Breast epithelium (tissue), 4 donors: ENCODE measurements at regions not wholly inside any gene's neighbourhood (a gene's known extent, or its start where the extent isn't known, plus 50 kb on each side); places are given as distances from the start of the nearest gene placed in this dataset.
A peak's percentile ranks its signal among the peaks of the same experiment; 100 is the strongest.

Source experiments
- DNase-seq, 2 donors: peaks; one replicate each; pipeline ENCODE4 v3.0.0-alpha.2; 2019; ENCODE audit warnings: low spot score in 2 of 2
- H3K27ac ChIP-seq, 2 donors: fragments of 200-600 bp; sonication (generic) in 1 of 2; one replicate each; pipeline ENCODE4 v1.5.1; 2016 to 2019; ENCODE audit warnings: mild to moderate bottlenecking in 1 of 2
- H3K27me3 ChIP-seq, 2 donors: fragments of 200-600 bp; sonication (generic) in 1 of 2; one replicate each; pipeline versions ENCODE4 v1.5.1 to v1.6.0; 2017 to 2019; ENCODE audit warnings: control low read depth in 1 of 2, mild to moderate bottlenecking in 1 of 2
- H3K36me3 ChIP-seq: fragments of 200-600 bp; one replicate; pipeline ENCODE4 v1.5.1; 2019
- H3K4me1 ChIP-seq, 2 donors: fragments of 200-600 bp; sonication (generic); one replicate each; pipeline ENCODE4 v1.5.1; 2016 to 2019; ENCODE audit warnings: control low read depth in 1 of 2
- H3K4me3 ChIP-seq, 3 donors: fragments of 200-600 bp; sonication (generic); 1 replicate in 2 of 3; 2 replicates in 1 of 3; pipeline ENCODE4 v1.5.1; 2016 to 2019; ENCODE audit warnings: mild to moderate bottlenecking in 3 of 3, moderate library complexity in 2 of 3
- H3K9me3 ChIP-seq, 2 donors: fragments of 200-600 bp; sonication (generic) in 1 of 2; one replicate each; pipeline ENCODE4 v1.5.1; 2016 to 2019; ENCODE audit warnings: control low read depth in 1 of 2
- CTCF ChIP-seq, 3 donors: fragments of 450-650 bp; IDR thresholded peaks; one replicate each; pipeline ENCODE4 v1.5.1; 2016 to 2017; ENCODE audit warnings: antibody characterized with exemption in 3 of 3, mild to moderate bottlenecking in 3 of 3, moderate library complexity in 3 of 3
- POLR2A ChIP-seq: fragments of 450-650 bp; IDR thresholded peaks from one replicate; pipeline ENCODE4 v1.6.1; 2016; ENCODE audit warnings: antibody characterized with exemption, mild to moderate bottlenecking, moderate library complexity
- POLR2AphosphoS5 ChIP-seq, 3 donors: sonication (generic); formaldehyde crosslinking; IDR thresholded peaks; one replicate each; pipeline ENCODE4 v1.6.1; 2017; ENCODE audit warnings: antibody characterized with exemption in 3 of 3
- intact Hi-C: fragments of 100-400 bp; cut with DNase I; formaldehyde crosslinking; loops from one replicate; pipeline ENCODE4 v1.15.1; 2023; ENCODE audit warnings: low total_unique reads

DNA sequence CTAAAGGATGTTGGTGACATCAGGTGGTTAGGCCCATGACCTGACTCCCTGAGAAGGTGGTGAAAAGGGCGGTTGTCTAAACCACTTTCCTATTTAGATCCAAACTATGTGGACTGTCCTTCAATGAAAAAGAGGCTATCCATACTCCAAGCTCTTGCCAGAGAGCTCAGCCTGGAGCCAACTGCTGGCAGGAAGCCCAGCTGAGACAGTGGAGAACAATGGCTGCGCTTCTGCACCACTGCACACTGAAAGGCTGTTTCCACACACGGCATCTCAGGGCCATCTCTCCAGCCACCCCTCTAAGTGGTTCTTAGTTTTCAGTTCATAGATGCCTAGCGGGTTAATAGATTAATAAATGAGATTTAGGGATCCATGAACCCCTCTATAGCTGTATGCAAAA, 488.8 kb upstream of the ZMIZ1 start:
- TF ChIP-seq POLR2AphosphoS5 (IDR thresholded peaks at IDR 0.05) (no peak), CTCF (IDR thresholded peaks at IDR 0.05) (no peak), POLR2A (no peak)
- Histone ChIP-seq H3K27me3 (no peaks in the 10 kb centered on the region), H3K4me1 (no peaks in the 10 kb centered on the region), H3K4me3 (no peak overlapping the region), H3K9me3 (no peaks in the 10 kb centered on the region), H3K36me3 (no peaks in the 10 kb centered on the region), H3K27ac (peak overlapping the region in 1 of 2 donors; percentile 43)
- DNase-seq: peak; percentile 63 to 68
- intact Hi-C loops: no loop called here

DNA sequence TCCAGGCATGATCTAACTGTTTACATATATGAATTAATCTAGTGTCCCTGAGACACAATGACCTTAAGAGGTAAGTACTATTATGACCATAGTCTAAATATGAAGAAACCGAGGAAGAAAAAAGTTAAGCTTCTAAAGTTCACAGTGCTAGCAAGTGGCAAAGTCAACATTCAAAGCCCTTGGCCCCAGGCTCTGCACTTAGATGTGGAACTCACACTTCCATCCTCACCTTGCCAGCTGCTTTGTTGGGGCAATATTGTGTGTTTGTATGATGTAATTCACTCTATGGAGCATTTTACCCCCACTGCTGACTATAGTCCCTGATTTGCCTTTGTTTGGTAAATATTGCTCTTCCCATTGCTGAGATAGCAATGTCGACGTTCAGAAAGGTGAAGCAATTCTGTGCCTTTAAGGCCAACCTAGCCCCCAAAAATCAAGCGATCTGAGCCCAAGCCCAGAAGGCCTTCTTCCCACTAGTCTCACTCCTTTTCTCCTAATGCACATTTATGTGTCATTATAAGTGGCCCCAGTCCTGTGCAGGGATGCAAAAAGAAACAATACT, 487.6 kb upstream of the ZMIZ1 start:
- TF ChIP-seq CTCF (IDR thresholded peaks at IDR 0.05) (no peak), POLR2A (no peak), POLR2AphosphoS5 (IDR thresholded peaks at IDR 0.05) (no peak)
- no peaks in the 10 kb centered on the region for H3K9me3 ChIP-seq
- intact Hi-C loops: no loop called here
- H3K27me3 ChIP-seq: no peaks in the 10 kb centered on the region
- no peaks in the 10 kb centered on the region for H3K4me1 ChIP-seq
- H3K36me3 ChIP-seq: no peaks in the 10 kb centered on the region
- H3K4me3 ChIP-seq: no peak overlapping the region
- DNase-seq: no peak
- H3K27ac ChIP-seq: no peak overlapping the region

DNA sequence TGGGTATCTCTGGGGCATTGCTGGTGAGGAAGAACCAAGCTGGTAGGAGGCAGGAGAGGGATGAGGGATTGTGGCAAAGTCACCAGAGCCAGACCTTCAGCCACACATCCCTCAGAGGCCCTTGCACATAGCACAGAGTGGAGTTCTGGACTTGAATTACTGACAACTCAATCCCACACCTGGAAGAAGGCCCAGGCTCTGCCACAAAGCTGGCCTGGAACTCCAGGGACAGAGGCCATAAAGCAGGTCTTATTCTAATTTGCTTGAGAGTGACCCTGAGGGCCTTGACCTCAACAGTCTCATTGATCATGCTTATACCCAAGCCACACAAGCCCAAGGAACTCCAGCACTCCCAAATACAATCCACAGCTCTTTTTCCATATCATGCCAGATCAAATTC, 486.2 kb upstream of the ZMIZ1 start:
- TF ChIP-seq POLR2A (no peak), POLR2AphosphoS5 (IDR thresholded peaks at IDR 0.05) (no peak), CTCF (IDR thresholded peaks at IDR 0.05) (no peak)
- no peaks in the 10 kb centered on the region for H3K36me3 ChIP-seq
- no peaks in the 10 kb centered on the region for H3K9me3 ChIP-seq
- no peak overlapping the region for H3K27ac ChIP-seq
- intact Hi-C loops: no loop called here
- no peak overlapping the region for H3K4me3 ChIP-seq
- no peak for DNase-seq
- H3K27me3 ChIP-seq: no peaks in the 10 kb centered on the region
- H3K4me1 ChIP-seq: no peaks in the 10 kb centered on the region

GRCh38 chr10:78584266-78584665, 484.5 kb upstream of the ZMIZ1 start:
- H3K27ac ChIP-seq: no peak overlapping the region
- no peaks in the 10 kb centered on the region for H3K4me1 ChIP-seq
- H3K27me3 ChIP-seq: no peaks in the 10 kb centered on the region
- TF ChIP-seq CTCF (IDR thresholded peaks at IDR 0.05) (no peak), POLR2A (no peak), POLR2AphosphoS5 (IDR thresholded peaks at IDR 0.05) (no peak)
- H3K9me3 ChIP-seq: no peaks in the 10 kb centered on the region
- intact Hi-C loops: no loop called here
- no peak overlapping the region for H3K4me3 ChIP-seq
- no peak for DNase-seq
- no peaks in the 10 kb centered on the region for H3K36me3 ChIP-seq

DNA sequence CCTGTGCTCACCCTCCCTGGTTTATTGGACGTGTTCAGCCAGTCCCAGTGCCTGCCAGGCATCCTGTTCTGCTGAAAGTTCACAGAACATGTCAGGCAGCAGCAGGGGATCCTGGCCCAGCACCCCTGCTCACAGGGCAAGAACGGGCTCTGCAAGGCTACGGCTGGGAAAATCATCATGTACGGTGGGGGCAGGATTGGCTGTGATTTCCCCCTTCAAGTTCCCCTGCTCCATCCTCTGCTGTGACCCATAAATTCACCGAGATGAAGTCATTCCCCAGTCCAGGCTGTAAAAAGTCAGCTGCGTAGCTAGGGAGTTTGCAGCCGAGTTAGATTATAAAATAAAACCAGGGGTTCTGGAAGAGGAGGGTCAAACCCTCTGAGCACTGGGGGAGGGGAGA, 484.1 kb upstream of the ZMIZ1 start:
- no peak overlapping the region for H3K27ac ChIP-seq
- no peaks in the 10 kb centered on the region for H3K36me3 ChIP-seq
- H3K9me3 ChIP-seq: no peaks in the 10 kb centered on the region
- TF ChIP-seq CTCF (IDR thresholded peaks at IDR 0.05): no peak
- TF ChIP-seq POLR2AphosphoS5 (IDR thresholded peaks at IDR 0.05): no peak
- TF ChIP-seq POLR2A: no peak
- no peak overlapping the region for H3K4me3 ChIP-seq
- H3K4me1 ChIP-seq: no peaks in the 10 kb centered on the region
- no peaks in the 10 kb centered on the region for H3K27me3 ChIP-seq
- intact Hi-C loops: no loop called here
- DNase-seq: no peak
